Activated B cell treated with CpG ODN at 0.5 μM for 24 hours (primary cell): ENCODE measurements at regions not wholly inside any gene's neighbourhood (a gene's known extent, or its start where the extent isn't known, plus 50 kb on each side); places are given as distances from the start of the nearest gene placed in this dataset.
"Not testable (repeated sequence)": the region's sequence is repeated elsewhere in the genome, so short reads cannot be mapped to it uniquely, and the experiment has no call there.

ENCODE experiments used
- ATAC-seq: fragments of 200-7000 bp; cut with Tn5 transposase; one replicate; pipeline ENCODE4 v1.10.0; 2021; ENCODE audit warnings: low read depth, mild to moderate bottlenecking, moderate library complexity
- CTCF ChIA-PET: fragments of 350-600 bp; sonication (Branson Sonifier 250); formaldehyde crosslinking; loops from one replicate; lab custom pipeline; 2021; ENCODE audit warnings: antibody characterized with exemption; lab: Charles Lee
- POLR2A ChIA-PET: fragments of 350-600 bp; sonication (Branson Sonifier 250); formaldehyde crosslinking; loops from one replicate; lab custom pipeline; 2021; ENCODE audit warnings: antibody characterized with exemption; lab: Charles Lee
- DNase-seq: peaks from one replicate; pipeline ENCODE4 v3.0.0; 2022
- H3K27ac Mint-ChIP-seq: one replicate; pipeline ENCODE4 v1.8.0; 2020; ENCODE audit warnings: mixed read lengths
- H3K27me3 Mint-ChIP-seq: one replicate; pipeline ENCODE4 v1.8.0; 2021; ENCODE audit warnings: mixed read lengths
- H3K36me3 Mint-ChIP-seq: one replicate; pipeline ENCODE4 v1.8.0; 2021; ENCODE audit warnings: low read depth, mixed read lengths
- H3K4me1 Mint-ChIP-seq: one replicate; pipeline ENCODE4 v1.8.0; 2021; ENCODE audit warnings: mixed read lengths
- H3K4me3 Mint-ChIP-seq: one replicate; pipeline ENCODE4 v1.8.0; 2020; ENCODE audit warnings: mild to moderate bottlenecking, mixed read lengths
- H3K9me3 Mint-ChIP-seq: one replicate; pipeline ENCODE4 v1.8.0; 2020; ENCODE audit warnings: mixed read lengths
- CTCF ChIP-seq: fragments of 200-600 bp; IDR thresholded peaks from one replicate; pipeline ENCODE4 v1.8.0; 2022; ENCODE audit warnings: antibody characterized with exemption, mild to moderate bottlenecking
- intact Hi-C: fragments of 100-400 bp; cut with micrococcal nuclease; formaldehyde crosslinking; loops from one replicate; pipeline ENCODE4 v1.15.1; 2024

GRCh38 chr13:47705185-47705584 lies 295.9 kb downstream of the SUCLA2 start:
- ChIA-PET CTCF (no interaction called here), POLR2A (no interaction called here)
- Mint-ChIP-seq H3K27ac (no peak overlapping the region), H3K27me3 (no peaks in the 10 kb centered on the region), H3K36me3 (no peaks in the 10 kb centered on the region), H3K4me1 (no peaks in the 10 kb centered on the region), H3K4me3 (no peak overlapping the region), H3K9me3 (no peaks in the 10 kb centered on the region)
- DNase-seq (no peak), ATAC-seq (no peak)
- TF ChIP-seq CTCF, result no peak
- intact Hi-C loops, result no loop called here

DNA sequence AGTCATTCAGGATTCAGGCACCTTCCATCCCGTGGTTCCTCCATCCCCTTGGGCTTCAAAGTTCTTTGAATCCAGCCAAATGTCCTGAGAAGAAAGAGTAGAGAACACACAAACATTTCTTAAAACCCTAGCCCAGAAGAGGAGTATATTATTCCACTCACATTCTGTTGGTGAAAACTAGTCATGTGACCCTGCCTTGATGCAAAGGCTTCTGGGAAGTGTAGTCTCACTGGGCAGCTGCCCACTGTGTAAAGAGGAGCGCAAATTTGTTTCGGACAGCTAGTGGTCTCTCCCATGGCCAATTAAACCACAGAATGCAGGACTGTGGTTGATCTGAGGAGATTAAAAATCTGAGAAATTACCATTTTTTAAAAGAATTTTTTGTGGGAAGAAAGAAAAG lies 304.4 kb downstream of the SUCLA2 start:
- intact Hi-C loops, result no loop called here
- no peaks in the 10 kb centered on the region for H3K27me3 Mint-ChIP-seq

DNA sequence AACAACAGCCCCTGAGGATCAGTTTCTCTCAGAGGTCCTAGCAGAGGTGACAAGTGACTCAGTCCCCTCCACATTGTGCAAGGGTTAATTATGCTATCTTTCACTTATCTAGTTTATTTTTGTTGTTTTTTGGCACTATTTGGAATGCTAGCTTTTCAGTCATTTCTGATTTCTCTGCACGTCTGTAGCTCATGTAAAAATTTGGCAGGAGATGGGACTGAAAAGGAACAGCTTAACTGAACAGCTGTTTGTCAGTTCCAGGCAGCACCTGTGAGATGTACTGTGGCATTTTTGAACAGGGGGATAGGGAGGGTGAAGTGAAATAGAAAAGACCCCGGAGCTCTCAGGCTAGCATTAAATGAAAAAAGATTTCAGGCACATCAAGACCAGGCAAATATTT lies 313.5 kb downstream of the SUCLA2 start:
- H3K9me3 Mint-ChIP-seq, result peaks cover 6% of the 10 kb centered on the region
- CTCF ChIA-PET, result no interaction called here
- TF ChIP-seq CTCF, result no peak
- ATAC-seq (no peak), DNase-seq (no peak)
- no peak overlapping the region for H3K27ac Mint-ChIP-seq
- H3K4me3 Mint-ChIP-seq, result no peak overlapping the region
- H3K36me3 Mint-ChIP-seq, result no peaks in the 10 kb centered on the region
- no peaks in the 10 kb centered on the region for H3K27me3 Mint-ChIP-seq
- H3K4me1 Mint-ChIP-seq, result no peaks in the 10 kb centered on the region
- POLR2A ChIA-PET, result no interaction called here
- intact Hi-C loops, result no loop called here

More for the DNA sequence above, 304.4 kb downstream of the SUCLA2 start:
- Mint-ChIP-seq H3K36me3 (no peaks in the 10 kb centered on the region), H3K4me3 (no peak overlapping the region), H3K9me3 (peaks cover 2% of the 10 kb centered on the region), H3K4me1 (no peaks in the 10 kb centered on the region), H3K27ac (no peak overlapping the region)
- ATAC-seq (no peak), DNase-seq (no peak)
- TF ChIP-seq CTCF, result no peak
- POLR2A ChIA-PET, result no interaction called here
- CTCF ChIA-PET, result no interaction called here

GRCh38 chr13:47685156-47685555 lies 315.9 kb downstream of the SUCLA2 start:
- H3K27ac Mint-ChIP-seq, H3K9me3 Mint-ChIP-seq, H3K4me3 Mint-ChIP-seq, H3K27me3 Mint-ChIP-seq, H3K36me3 Mint-ChIP-seq, POLR2A ChIA-PET, CTCF ChIA-PET, ATAC-seq, DNase-seq, intact Hi-C loops, H3K4me1 Mint-ChIP-seq: not testable (repeated sequence)

DNA sequence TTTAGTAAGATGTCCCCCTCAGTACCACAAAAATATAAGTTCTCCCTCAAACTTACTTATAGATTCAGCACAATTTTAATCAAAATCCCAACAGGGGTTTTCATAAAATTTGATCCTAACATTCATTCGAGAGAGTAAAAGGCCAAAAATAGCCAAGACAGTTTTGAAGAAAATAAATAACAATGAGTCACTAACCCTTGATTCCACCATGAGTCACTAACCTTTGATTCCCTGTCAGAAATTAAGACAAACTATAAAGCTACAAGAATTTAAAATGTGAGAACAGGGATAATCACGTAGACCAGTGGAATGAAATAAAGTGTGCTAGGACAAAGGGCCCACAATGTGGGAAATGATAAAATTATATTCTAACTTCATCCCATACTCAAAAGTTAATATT lies 320.3 kb downstream of the SUCLA2 start:
- ChIA-PET POLR2A (no interaction called here), CTCF (no interaction called here)
- Mint-ChIP-seq H3K4me1 (no peaks in the 10 kb centered on the region), H3K27me3 (peaks cover 4% of the 10 kb centered on the region), H3K4me3 (no peak overlapping the region), H3K27ac (no peak overlapping the region), H3K36me3 (no peaks in the 10 kb centered on the region), H3K9me3 (peaks cover 5% of the 10 kb centered on the region)
- intact Hi-C loops, result no loop called here
- TF ChIP-seq CTCF, result no peak
- no peak for ATAC-seq
- no peak for DNase-seq

DNA sequence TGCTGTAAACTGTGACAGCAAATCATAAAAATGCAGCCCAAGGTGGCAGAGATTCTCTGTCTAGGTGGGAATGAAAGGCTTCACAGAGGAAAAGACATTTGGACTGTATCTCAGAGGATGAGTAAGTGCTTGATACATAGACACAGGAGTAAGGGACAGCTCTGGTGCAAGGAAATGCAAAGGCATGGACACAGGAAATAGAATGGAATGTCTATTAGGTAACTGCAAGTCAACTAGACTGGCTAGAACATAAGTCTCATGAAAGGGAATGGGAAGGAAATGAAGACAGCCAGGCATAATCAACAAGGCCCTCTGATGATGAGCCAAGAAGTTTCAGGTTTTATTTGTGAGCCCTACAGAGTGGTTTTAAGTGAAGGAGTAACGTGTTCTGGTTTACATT lies 321.7 kb downstream of the SUCLA2 start:
- Mint-ChIP-seq H3K36me3 (no peaks in the 10 kb centered on the region), H3K27ac (no peak overlapping the region), H3K4me3 (no peak overlapping the region), H3K27me3 (peaks cover 4% of the 10 kb centered on the region), H3K9me3 (peaks cover 2% of the 10 kb centered on the region), H3K4me1 (no peaks in the 10 kb centered on the region)
- ChIA-PET POLR2A (no interaction called here), CTCF (no interaction called here)
- ATAC-seq (no peak), DNase-seq (no peak)
- no peak for TF ChIP-seq CTCF
- intact Hi-C loops, result no loop called here
